ENCODE measurements at regions not wholly inside any gene's neighbourhood (a gene's known extent, or its start where the extent isn't known, plus 50 kb on each side); places are given as distances from the start of the nearest gene placed in this dataset.

- TF ChIP-seq, protein P1, sequence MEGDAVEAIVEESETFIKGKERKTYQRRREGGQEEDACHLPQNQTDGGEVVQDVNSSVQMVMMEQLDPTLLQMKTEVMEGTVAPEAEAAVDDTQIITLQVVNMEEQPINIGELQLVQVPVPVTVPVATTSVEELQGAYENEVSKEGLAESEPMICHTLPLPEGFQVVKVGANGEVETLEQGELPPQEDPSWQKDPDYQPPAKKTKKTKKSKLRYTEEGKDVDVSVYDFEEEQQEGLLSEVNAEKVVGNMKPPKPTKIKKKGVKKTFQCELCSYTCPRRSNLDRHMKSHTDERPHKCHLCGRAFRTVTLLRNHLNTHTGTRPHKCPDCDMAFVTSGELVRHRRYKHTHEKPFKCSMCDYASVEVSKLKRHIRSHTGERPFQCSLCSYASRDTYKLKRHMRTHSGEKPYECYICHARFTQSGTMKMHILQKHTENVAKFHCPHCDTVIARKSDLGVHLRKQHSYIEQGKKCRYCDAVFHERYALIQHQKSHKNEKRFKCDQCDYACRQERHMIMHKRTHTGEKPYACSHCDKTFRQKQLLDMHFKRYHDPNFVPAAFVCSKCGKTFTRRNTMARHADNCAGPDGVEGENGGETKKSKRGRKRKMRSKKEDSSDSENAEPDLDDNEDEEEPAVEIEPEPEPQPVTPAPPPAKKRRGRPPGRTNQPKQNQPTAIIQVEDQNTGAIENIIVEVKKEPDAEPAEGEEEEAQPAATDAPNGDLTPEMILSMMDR (IDR thresholded peaks at IDR 0.05) = peak; percentile 53 to 75 (median 63)
- TF ChIP-seq POLR2AphosphoS5 (IDR thresholded peaks at IDR 0.05) (no peak), POLR2A (IDR thresholded peaks at IDR 0.05) (no peak), EP300 (IDR thresholded peaks at IDR 0.05) (no peak)
Measured at GRCh38 chr3:30112902-30113484, 493.4 kb upstream of the TGFBR2 start.

All from sigmoid colon (tissue), 4 donors.